GM12875 (cell line): ENCODE measurements at regions not wholly inside any gene's neighbourhood (a gene's known extent, or its start where the extent isn't known, plus 50 kb on each side); places are given as distances from the start of the nearest gene placed in this dataset.

ENCODE experiments used
- H3K4me3 ChIP-seq: one replicate; pipeline ENCODE4 v1.5.1; 2011; ENCODE audit warnings: low read depth, low read length, control low read depth
- CTCF ChIP-seq: IDR thresholded peaks from 2 replicates; pipeline ENCODE4 v1.5.1; 2011; ENCODE audit warnings: low read depth, mild to moderate bottlenecking, control low read depth, inconsistent platforms, low read length, moderate library complexity, borderline replicate concordance; ENCODE audit not compliant: insufficient read depth

DNA sequence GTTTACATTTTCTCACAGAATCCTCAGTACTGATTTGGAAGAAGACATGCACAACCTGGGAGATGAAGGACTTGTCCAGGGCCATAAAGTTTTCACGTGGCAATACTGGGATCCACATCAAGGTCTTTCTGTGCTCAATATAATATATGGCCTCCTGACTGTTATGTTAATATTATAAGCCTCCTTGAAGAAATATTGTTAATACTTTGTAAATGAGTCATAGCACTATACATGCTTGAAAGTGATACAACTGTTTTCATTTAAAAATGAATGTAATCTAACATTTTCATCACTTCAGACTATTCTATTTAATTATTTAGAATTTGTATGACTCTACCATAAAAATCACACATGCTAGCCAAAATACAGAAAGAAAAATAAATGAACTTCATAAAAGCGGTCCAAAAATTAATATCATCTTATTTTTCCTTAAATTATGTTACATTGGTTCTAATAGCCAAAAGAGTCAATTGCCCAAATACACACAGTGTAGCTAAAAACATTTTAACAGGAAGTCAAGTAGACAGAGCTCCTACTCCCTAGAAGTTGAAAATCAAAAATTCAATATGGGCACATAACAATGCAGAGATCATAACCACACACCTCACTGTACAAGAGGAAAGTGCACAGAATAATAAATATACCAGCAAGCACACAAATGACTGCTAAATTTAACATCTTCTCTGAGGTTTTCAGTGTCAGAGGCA is 188.0 kb upstream of the HDDC2 start:
- no peak overlapping the region for H3K4me3 ChIP-seq
- TF ChIP-seq CTCF = no peak

GRCh38 chr6:125491860-125492618 is 190.3 kb upstream of the HDDC2 start:
- no peak for TF ChIP-seq CTCF
- H3K4me3 ChIP-seq = no peak overlapping the region

DNA sequence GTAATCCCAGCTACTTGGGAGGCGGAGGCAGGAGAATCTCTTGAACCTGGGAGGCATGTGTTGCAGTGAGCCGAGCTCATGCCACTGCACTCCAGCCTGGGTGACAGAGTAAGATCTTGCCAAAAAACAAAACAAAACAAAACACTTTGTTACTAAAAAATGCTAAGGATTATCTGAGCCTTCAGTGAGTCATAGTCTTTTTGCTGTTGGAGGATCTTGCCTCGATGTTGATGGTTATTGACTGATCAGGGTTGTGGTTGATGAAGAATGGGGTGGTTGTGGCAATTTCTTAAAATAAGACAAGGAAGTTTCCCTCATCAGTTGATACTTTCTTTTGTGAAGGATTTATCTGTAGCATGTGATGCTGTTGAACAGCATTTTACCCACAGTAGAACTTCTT is 196.8 kb upstream of the HDDC2 start:
- no peak for TF ChIP-seq CTCF
- no peak overlapping the region for H3K4me3 ChIP-seq

GRCh38 chr6:125499535-125499934 is 197.8 kb upstream of the HDDC2 start:
- TF ChIP-seq CTCF = no peak
- no peak overlapping the region for H3K4me3 ChIP-seq

DNA sequence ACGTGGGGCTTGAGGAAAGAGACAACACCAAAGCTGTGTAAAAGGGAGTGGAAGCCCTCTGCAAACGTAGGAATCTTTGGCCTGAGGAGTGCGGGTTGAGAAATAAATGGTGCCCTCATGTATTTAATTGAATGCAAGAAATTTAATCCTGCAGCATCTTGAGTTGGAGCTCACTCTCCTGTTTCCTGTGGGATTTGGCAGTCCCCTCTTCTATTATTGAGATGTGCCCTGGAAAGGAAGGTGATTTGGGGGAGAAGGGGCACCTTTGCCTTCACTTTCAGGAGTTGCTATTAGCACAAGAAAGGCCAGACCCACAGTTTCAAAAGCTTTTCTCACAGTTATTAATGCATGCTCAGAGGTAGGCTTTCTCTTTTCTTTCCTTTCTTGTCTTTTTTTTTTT is 201.4 kb upstream of the HDDC2 start:
- no peak for TF ChIP-seq CTCF
- no peak overlapping the region for H3K4me3 ChIP-seq

GRCh38 chr6:125507987-125508655 is 206.4 kb upstream of the HDDC2 start:
- H3K4me3 ChIP-seq = no peak overlapping the region
- no peak for TF ChIP-seq CTCF

DNA sequence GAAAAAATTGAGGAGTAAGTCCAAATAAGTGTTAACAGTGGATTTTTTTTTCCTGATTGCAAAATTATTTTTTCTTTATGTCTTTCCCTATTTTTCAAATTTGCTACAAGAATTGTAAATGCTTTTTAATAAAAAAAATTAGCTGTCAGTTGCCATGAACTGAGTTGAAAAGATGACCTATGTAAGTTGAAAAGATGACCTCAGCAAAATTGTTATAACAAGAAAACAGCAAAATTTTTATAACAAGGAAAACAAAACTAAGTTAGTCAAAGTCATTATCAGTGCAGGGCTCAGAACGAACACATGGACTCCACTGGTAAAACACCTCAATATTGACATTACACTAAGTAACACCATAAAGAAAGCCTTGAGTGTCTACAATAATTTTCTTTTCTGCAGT is 207.0 kb upstream of the HDDC2 start:
- no peak overlapping the region for H3K4me3 ChIP-seq
- TF ChIP-seq CTCF = no peak
